ENCODE measurements at regions not wholly inside any gene's neighbourhood (a gene's known extent, or its start where the extent isn't known, plus 50 kb on each side); places are given as distances from the start of the nearest gene placed in this dataset.

- TF ChIP-seq TAF1 (IDR thresholded peaks at IDR 0.05; ENCODE audit: borderline replicate concordance, insufficient read depth, low read length) (no peak), REST (IDR thresholded peaks at IDR 0.05; ENCODE audit: insufficient read depth in 1 of 2, low read depth in 2 of 2, low read length in 2 of 2) (no peak), FOXP2 (optimal IDR thresholded peaks at IDR 0.05; ENCODE audit: borderline replicate concordance, extremely low read depth, extremely low read length, insufficient read depth) (no peak)
These were observed 152.9 kb upstream of the NFIB start for GRCh38 chr9:14466828-14467227.
